ENCODE measurements at regions not wholly inside any gene's neighbourhood (a gene's known extent, or its start where the extent isn't known, plus 50 kb on each side); places are given as distances from the start of the nearest gene placed in this dataset.

DNA sequence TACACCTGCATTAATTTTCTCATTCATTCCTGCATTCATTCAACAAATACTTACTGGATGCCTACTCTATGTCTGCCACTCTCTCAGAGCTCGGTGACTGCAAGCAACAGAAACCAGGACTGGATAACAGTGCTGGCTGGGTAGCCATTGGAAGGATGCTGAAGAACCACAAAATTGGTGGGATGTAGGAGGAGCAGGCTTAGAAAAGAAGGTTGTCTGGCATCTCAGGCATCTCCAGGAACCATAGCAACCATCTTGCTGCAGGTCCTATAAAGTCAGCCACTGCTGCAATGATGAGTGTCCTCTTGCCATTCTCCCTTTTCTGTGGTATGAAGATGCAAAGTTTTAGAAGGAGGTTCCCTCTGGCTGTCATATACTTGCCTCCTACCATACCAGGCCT, 168.6 kb downstream of the FGF18 start:
- Histone ChIP-seq H4K20me1 (ENCODE audit: insufficient read depth, low read length) (no peaks in the 10 kb centered on the region), H2AFZ (ENCODE audit: low read depth, low read length) (no peak overlapping the region), H3K4me3 (ENCODE audit: low read length) (no peak overlapping the region), H3K79me2 (ENCODE audit: low read length) (no peaks in the 10 kb centered on the region), H3K27me3 (ENCODE audit: low read depth, low read length) (peaks cover 33% of the 10 kb centered on the region), H3K9ac (ENCODE audit: low read length) (no peak overlapping the region), H3K9me3 (ENCODE audit: insufficient read depth, low read length) (no peaks in the 10 kb centered on the region), H3K27ac (ENCODE audit: low read length) (no peak overlapping the region), H3K4me2 (ENCODE audit: low read length) (no peak overlapping the region), H3K4me1 (ENCODE audit: low read length) (no peaks in the 10 kb centered on the region), H3K36me3 (replicated peaks; ENCODE audit: low read depth, low read length) (no peaks in the 10 kb centered on the region)
- no peak for TF ChIP-seq EZH2phosphoT487 (IDR thresholded peaks at IDR 0.05; ENCODE audit: low read depth)
- TF ChIP-seq, protein P1, sequence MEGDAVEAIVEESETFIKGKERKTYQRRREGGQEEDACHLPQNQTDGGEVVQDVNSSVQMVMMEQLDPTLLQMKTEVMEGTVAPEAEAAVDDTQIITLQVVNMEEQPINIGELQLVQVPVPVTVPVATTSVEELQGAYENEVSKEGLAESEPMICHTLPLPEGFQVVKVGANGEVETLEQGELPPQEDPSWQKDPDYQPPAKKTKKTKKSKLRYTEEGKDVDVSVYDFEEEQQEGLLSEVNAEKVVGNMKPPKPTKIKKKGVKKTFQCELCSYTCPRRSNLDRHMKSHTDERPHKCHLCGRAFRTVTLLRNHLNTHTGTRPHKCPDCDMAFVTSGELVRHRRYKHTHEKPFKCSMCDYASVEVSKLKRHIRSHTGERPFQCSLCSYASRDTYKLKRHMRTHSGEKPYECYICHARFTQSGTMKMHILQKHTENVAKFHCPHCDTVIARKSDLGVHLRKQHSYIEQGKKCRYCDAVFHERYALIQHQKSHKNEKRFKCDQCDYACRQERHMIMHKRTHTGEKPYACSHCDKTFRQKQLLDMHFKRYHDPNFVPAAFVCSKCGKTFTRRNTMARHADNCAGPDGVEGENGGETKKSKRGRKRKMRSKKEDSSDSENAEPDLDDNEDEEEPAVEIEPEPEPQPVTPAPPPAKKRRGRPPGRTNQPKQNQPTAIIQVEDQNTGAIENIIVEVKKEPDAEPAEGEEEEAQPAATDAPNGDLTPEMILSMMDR (IDR thresholded peaks at IDR 0.05; ENCODE audit: low read depth, low read length), result no peak

DNA sequence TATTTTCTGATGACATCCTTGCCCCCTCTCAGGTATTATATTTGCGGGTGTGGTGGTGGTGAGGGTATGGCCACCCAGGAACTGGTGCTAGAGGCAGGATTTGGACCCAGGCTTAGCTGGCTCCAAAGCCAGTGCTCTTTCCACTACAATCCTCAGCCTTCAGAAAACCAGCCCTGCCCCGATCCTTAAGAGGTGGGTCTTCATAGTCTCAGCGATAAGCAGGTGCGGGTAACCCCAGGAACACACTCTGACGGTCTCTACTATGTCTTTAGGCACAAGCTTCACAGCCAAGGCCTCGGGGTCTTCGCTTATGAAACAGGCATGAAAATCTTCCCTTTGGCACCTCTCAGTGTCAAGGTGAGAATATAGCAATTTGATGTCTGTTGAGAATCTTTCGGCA, 169.3 kb downstream of the FGF18 start:
- Histone ChIP-seq H3K27me3 (ENCODE audit: low read depth, low read length) (peaks cover 29% of the 10 kb centered on the region), H3K4me2 (ENCODE audit: low read length) (no peak overlapping the region), H3K9ac (ENCODE audit: low read length) (no peak overlapping the region), H3K4me3 (ENCODE audit: low read length) (no peak overlapping the region), H3K27ac (ENCODE audit: low read length) (no peak overlapping the region), H2AFZ (ENCODE audit: low read depth, low read length) (no peak overlapping the region), H4K20me1 (ENCODE audit: insufficient read depth, low read length) (no peaks in the 10 kb centered on the region), H3K79me2 (ENCODE audit: low read length) (no peaks in the 10 kb centered on the region), H3K4me1 (ENCODE audit: low read length) (no peaks in the 10 kb centered on the region), H3K36me3 (replicated peaks; ENCODE audit: low read depth, low read length) (no peaks in the 10 kb centered on the region), H3K9me3 (ENCODE audit: insufficient read depth, low read length) (no peaks in the 10 kb centered on the region)
- TF ChIP-seq, protein P1 (IDR thresholded peaks at IDR 0.05; ENCODE audit: low read depth, low read length), result no peak
- TF ChIP-seq EZH2phosphoT487 (IDR thresholded peaks at IDR 0.05; ENCODE audit: low read depth), result no peak

DNA sequence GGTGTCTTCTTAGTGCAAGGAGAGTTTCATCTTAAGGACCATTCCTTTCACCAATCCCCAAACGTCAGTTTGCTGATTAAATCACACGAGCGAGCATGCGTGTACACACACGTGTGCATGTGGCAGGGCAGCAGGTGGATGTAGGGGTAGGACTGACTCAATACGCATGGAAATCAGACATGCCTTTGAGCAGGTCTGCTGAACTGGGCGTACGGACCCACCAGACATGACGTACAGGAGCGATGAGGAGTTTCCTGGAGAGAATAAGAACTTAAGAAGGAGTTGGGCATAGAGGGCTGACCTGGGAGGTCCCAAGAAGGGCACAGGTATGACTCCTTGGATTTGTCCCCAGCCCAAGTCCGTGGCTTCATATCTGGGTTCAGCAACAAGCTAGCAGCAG, 170.0 kb downstream of the FGF18 start:
- Histone ChIP-seq H3K4me1 (ENCODE audit: low read length) (no peaks in the 10 kb centered on the region), H3K79me2 (ENCODE audit: low read length) (no peaks in the 10 kb centered on the region), H3K36me3 (replicated peaks; ENCODE audit: low read depth, low read length) (no peaks in the 10 kb centered on the region), H2AFZ (ENCODE audit: low read depth, low read length) (no peak overlapping the region), H3K4me2 (ENCODE audit: low read length) (no peak overlapping the region), H3K9ac (ENCODE audit: low read length) (no peak overlapping the region), H3K9me3 (ENCODE audit: insufficient read depth, low read length) (no peaks in the 10 kb centered on the region), H3K27ac (ENCODE audit: low read length) (no peak overlapping the region), H3K27me3 (ENCODE audit: low read depth, low read length) (peaks cover 23% of the 10 kb centered on the region), H4K20me1 (ENCODE audit: insufficient read depth, low read length) (no peaks in the 10 kb centered on the region), H3K4me3 (ENCODE audit: low read length) (no peak overlapping the region)
- TF ChIP-seq EZH2phosphoT487 (IDR thresholded peaks at IDR 0.05; ENCODE audit: low read depth), result no peak
- TF ChIP-seq, protein P1 (IDR thresholded peaks at IDR 0.05; ENCODE audit: low read depth, low read length), result no peak

DNA sequence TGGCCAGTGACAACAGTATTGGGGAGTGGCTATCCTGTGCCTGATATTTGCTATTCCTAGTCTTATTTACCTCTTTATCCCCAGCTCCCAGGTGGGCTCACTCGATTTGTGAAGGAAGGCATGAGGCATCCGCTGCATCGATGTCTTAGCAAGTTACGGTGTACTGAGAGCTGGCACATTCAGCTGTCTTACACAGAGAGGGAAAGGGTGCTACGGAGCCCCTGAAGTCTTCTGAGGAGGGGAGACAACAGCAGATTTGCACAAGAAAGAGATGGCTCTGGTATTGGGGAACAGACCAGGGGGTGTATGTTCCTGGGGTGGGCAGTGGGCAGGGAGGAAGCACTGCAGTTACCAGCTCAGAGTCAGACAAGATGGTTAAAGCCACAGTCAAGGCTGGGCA, 172.6 kb downstream of the FGF18 start:
- H3K79me2 ChIP-seq (ENCODE audit: low read length), result no peaks in the 10 kb centered on the region
- peaks cover 11% of the 10 kb centered on the region for H3K4me1 ChIP-seq (ENCODE audit: low read length)
- no peak overlapping the region for H3K4me3 ChIP-seq (ENCODE audit: low read length)
- H3K36me3 ChIP-seq (replicated peaks; ENCODE audit: low read depth, low read length), result no peaks in the 10 kb centered on the region
- TF ChIP-seq, protein P1 (IDR thresholded peaks at IDR 0.05; ENCODE audit: low read depth, low read length), result no peak
- no peak for TF ChIP-seq EZH2phosphoT487 (IDR thresholded peaks at IDR 0.05; ENCODE audit: low read depth)
- no peak overlapping the region for H3K27ac ChIP-seq (ENCODE audit: low read length)
- peaks cover 9% of the 10 kb centered on the region for H3K27me3 ChIP-seq (ENCODE audit: low read depth, low read length)
- no peak overlapping the region for H3K4me2 ChIP-seq (ENCODE audit: low read length)
- H3K9ac ChIP-seq (ENCODE audit: low read length), result no peak overlapping the region
- H3K9me3 ChIP-seq (ENCODE audit: insufficient read depth, low read length), result no peaks in the 10 kb centered on the region
- no peak overlapping the region for H2AFZ ChIP-seq (ENCODE audit: low read depth, low read length)
- no peaks in the 10 kb centered on the region for H4K20me1 ChIP-seq (ENCODE audit: insufficient read depth, low read length)
